K562 (cell line): ENCODE measurements at regions not wholly inside any gene's neighbourhood (a gene's known extent, or its start where the extent isn't known, plus 50 kb on each side); places are given as distances from the start of the nearest gene placed in this dataset.

Experiments used
- ATAC-seq: fragments of 200-7000 bp; cut with Tn5 transposase; 3 replicates; pipeline ENCODE4 v1.9.1; 2020; ENCODE audit warnings: moderate library complexity
- BruUV-seq: library from RNA; stranded (reverse); fragments of 400-500 nt; replicated peaks from 2 replicates; lab custom pipeline; 2021; lab: Mats Ljungman, UMichigan
- CTCF ChIA-PET: fragments of 300-600 bp; formaldehyde crosslinking; extraction: SDS; loops from one replicate; lab custom pipeline; 2021; ENCODE audit warnings: low intra/inter-chr PET ratio; lab: Yijun Ruan, JAX
- POLR2A ChIA-PET: fragments of 300-600, 350-650 bp; sonication (Branson Sonifier 250); formaldehyde crosslinking; extraction: SDS; loops from one replicate; lab custom pipeline; 2021; ENCODE audit warnings: antibody characterized with exemption, inconsistent platforms; lab: Yijun Ruan, JAX
- DNase-seq, 4 experiments: peaks; one replicate each; pipeline versions ENCODE4 v3.0.0 to v3.0.0-alpha.2; 2011 to 2018; ENCODE audit warnings: low spot score in 3 of 4, mixed read lengths in 3 of 4; ENCODE audit errors: extremely low read depth in 1 of 4
- FAIRE-seq: peaks from 2 replicates; lab custom pipeline; 2011; peaks lifted over from hg19 to GRCh38; lab: Jason Lieb, UNC
- H2AFZ ChIP-seq: 2 replicates; pipeline ENCODE4 v1.6.0; 2011; ENCODE audit warnings: low read depth, low read length, control low read depth, inconsistent platforms
- H3K27ac ChIP-seq: fragments of 200-600 bp; 3 replicates; pipeline ENCODE4 v1.8.0; 2011; ENCODE audit warnings: low read depth, mild to moderate bottlenecking, control low read depth, inconsistent platforms, low read length, moderate library complexity, mixed read lengths; ENCODE audit errors: extremely low read depth
- H3K27me3 ChIP-seq, 2 experiments: fragments of 300-600 bp in 1 of 2; 2 replicates in 1 of 2; 3 replicates in 1 of 2; pipeline versions ENCODE4 v1.6.0 to v1.8.0; 2011; ENCODE audit warnings: inconsistent platforms in 2 of 2, low read length in 2 of 2, mild to moderate bottlenecking in 1 of 2, mixed read lengths in 1 of 2, moderate library complexity in 1 of 2; ENCODE audit not compliant: control insufficient read depth in 2 of 2, insufficient read depth in 2 of 2
- H3K36me3 ChIP-seq: fragments of 300-600 bp; 3 replicates; pipeline ENCODE4 v1.8.0; 2011; ENCODE audit warnings: mild to moderate bottlenecking, low read length, inconsistent platforms; ENCODE audit not compliant: control insufficient read depth, insufficient read depth
- H3K4me1 ChIP-seq, 2 experiments: fragments of 200-600 bp in 1 of 2; replicated peaks in 1 of 2; 2 replicates in 1 of 2; 3 replicates in 1 of 2; pipeline versions ENCODE4 v1.5.1 to v1.8.0; 2011; ENCODE audit warnings: inconsistent platforms in 2 of 2, low read length in 2 of 2, mild to moderate bottlenecking in 1 of 2, mixed read lengths in 1 of 2, moderate library complexity in 1 of 2; ENCODE audit not compliant: control insufficient read depth in 2 of 2, insufficient read depth in 2 of 2
- H3K4me2 ChIP-seq: 2 replicates; pipeline ENCODE4 v1.6.1; 2011; ENCODE audit warnings: low read length, control low read depth, inconsistent platforms, mixed read lengths; ENCODE audit not compliant: insufficient read depth
- H3K4me3 ChIP-seq: fragments of 200-600 bp; sonication (generic), shearing (Covaris generic); 2 replicates; pipeline ENCODE4 v1.5.1; 2016; ENCODE audit warnings: control low read depth, inconsistent platforms
- H3K79me2 ChIP-seq: fragments of 200-600 bp; 3 replicates; pipeline ENCODE4 v1.8.0; 2011; ENCODE audit warnings: low read length, inconsistent platforms; ENCODE audit not compliant: control insufficient read depth, insufficient read depth
- H3K9ac ChIP-seq, 2 experiments: 2 replicates each; pipeline versions ENCODE4 v1.6.0 to v1.6.1; 2011; ENCODE audit warnings: low read depth in 2 of 2, low read length in 2 of 2, control low read depth in 1 of 2, inconsistent platforms in 1 of 2, mild to moderate bottlenecking in 1 of 2, mixed read lengths in 1 of 2; ENCODE audit not compliant: insufficient read depth in 1 of 2
- H3K9me1 ChIP-seq: one replicate; pipeline ENCODE4 v1.6.0; 2011; ENCODE audit warnings: inconsistent platforms, mild to moderate bottlenecking, low read length, moderate library complexity; ENCODE audit not compliant: control insufficient read depth, insufficient read depth
- H3K9me3 ChIP-seq: replicated peaks from 2 replicates; pipeline ENCODE4 v1.5.1; 2011; ENCODE audit warnings: low read depth, low read length, inconsistent platforms; ENCODE audit not compliant: control insufficient read depth, insufficient read depth
- H4K20me1 ChIP-seq: replicated peaks from 2 replicates; pipeline ENCODE4 v1.6.1; 2011; ENCODE audit warnings: low read length, inconsistent platforms, mixed read lengths; ENCODE audit not compliant: control insufficient read depth, insufficient read depth
- CEBPZ ChIP-seq: fragments of 150-350 bp; IDR thresholded peaks from 2 replicates; pipeline ENCODE4 v1.6.1; 2014; ENCODE audit warnings: low read depth, mild to moderate bottlenecking, low read length, borderline replicate concordance
- E4F1 ChIP-seq: fragments of 250-450 bp; sonication (Bioruptor Pico); IDR thresholded peaks from 2 replicates; pipeline ENCODE4 v1.5.0; 2021; ENCODE audit warnings: mild to moderate bottlenecking, borderline replicate concordance
- EP400 ChIP-seq: fragments of 450-650 bp; IDR thresholded peaks from 2 replicates; pipeline ENCODE4 v1.6.1; 2017; ENCODE audit warnings: antibody characterized with exemption, mild to moderate bottlenecking, moderate library complexity
- FOXJ3 ChIP-seq: sonication (generic); formaldehyde crosslinking; IDR thresholded peaks from 2 replicates; pipeline ENCODE4 v1.4.0; 2020; ENCODE audit warnings: mild to moderate bottlenecking, missing genetic modification reagents
- MED1 ChIP-seq: sonication (generic); formaldehyde crosslinking; IDR thresholded peaks from 2 replicates; pipeline ENCODE4 v1.8.1; 2023; ENCODE audit warnings: missing genetic modification reagents, borderline replicate concordance
- NONO ChIP-seq, 2 experiments: fragments of 200-400 bp in 1 of 2; fragments of 450-650 bp in 1 of 2; formaldehyde crosslinking in 1 of 2; IDR thresholded peaks; 2 replicates each; pipeline ENCODE4 v1.6.1; 2017; ENCODE audit warnings: low read depth in 2 of 2, mild to moderate bottlenecking in 2 of 2, moderate library complexity in 2 of 2, low read length in 1 of 2
- POLR2A ChIP-seq: fragments of 450-650 bp; conservative IDR thresholded peaks from 2 replicates; pipeline ENCODE4 v1.6.1; 2016
- TBL1XR1 ChIP-seq, 2 experiments: IDR thresholded peaks; 2 replicates each; pipeline ENCODE4 v1.6.1; 2012; ENCODE audit warnings: improper control_type of control experiment in 2 of 2, low read length in 2 of 2, mild to moderate bottlenecking in 1 of 2
- TFAM ChIP-seq: fragments of 250-450 bp; sonication (Bioruptor Pico); conservative IDR thresholded peaks from 2 replicates; pipeline ENCODE4 v1.5.0; 2021; ENCODE audit warnings: mild to moderate bottlenecking, moderate library complexity
- XRCC3 ChIP-seq: fragments of 450-650 bp; IDR thresholded peaks from 2 replicates; pipeline ENCODE4 v1.6.1; 2017; ENCODE audit warnings: mild to moderate bottlenecking, moderate library complexity
- ZHX1 ChIP-seq: fragments of 150-350 bp; conservative IDR thresholded peaks from 2 replicates; pipeline ENCODE4 v1.6.1; 2014; ENCODE audit warnings: low read length
- ZNF655 ChIP-seq: fragments of 250-450 bp; sonication (Bioruptor Pico); IDR thresholded peaks from 2 replicates; pipeline ENCODE4 v1.5.0; 2021
- WGBS: fragments of 100-300 bp; shearing (Covaris generic); methylation state at CpG from one replicate; pipeline ENCODE4 v1.1.6; 2016; ENCODE audit warnings: low coverage, mixed read lengths; ENCODE audit not compliant: insufficient coverage; ENCODE audit errors: missing lambda C conversion rate; 5-methylcytosine and 5-hydroxymethylcytosine counted together
- in situ Hi-C: fragments of 300-500 bp; cut with MboI; formaldehyde crosslinking; loops from 4 replicates; pipeline ENCODE4 v1.15.0; 2018; ENCODE audit warnings: inconsistent platforms, mixed read lengths
- intact Hi-C: fragments of 100-400 bp; cut with micrococcal nuclease; formaldehyde crosslinking; loops from 2 replicates; pipeline ENCODE4 v1.14.2; 2022

GRCh38 chr2:228701506-228701905 is 520.0 kb upstream of the SPHKAP start (continued):
- TF ChIP-seq ZHX1: no peak

- Histone ChIP-seq H3K27ac (no peak overlapping the region), H3K9ac (no peak overlapping the region), H2AFZ (no peak overlapping the region), H4K20me1 (no peaks in the 10 kb centered on the region), H3K36me3 (no peaks in the 10 kb centered on the region), H3K4me1 (no peaks in the 10 kb centered on the region), H3K27me3 (no peaks in the 10 kb centered on the region), H3K79me2 (no peaks in the 10 kb centered on the region), H3K9me1 (no peaks in the 10 kb centered on the region), H3K9me3 (no peaks in the 10 kb centered on the region), H3K4me3 (no peak overlapping the region), H3K4me2 (no peak overlapping the region)
- WGBS: 2% methylated on average over 6 of the region's 7 CpGs
- ATAC-seq (no peak), DNase-seq (no peak), FAIRE-seq (no peak)
- ChIA-PET CTCF (no interaction called here), POLR2A (no interaction called here)
- no TSS peak for BruUV-seq
- intact Hi-C loops: no loop called here
- in situ Hi-C loops: no loop called here
- TF ChIP-seq MED1 (no peak), ZNF655 (no peak), E4F1 (no peak), POLR2A (no peak), TFAM (CRISPR knock-in tag) (no peak), FOXJ3 (no peak), NONO (IDR thresholded peaks at IDR 0.05; ENCODE audit: low read depth in 2 of 2, low read length in 1 of 2) (no peak), CEBPZ (no peak), TBL1XR1 (IDR thresholded peaks at IDR 0.05; ENCODE audit: low read length in 2 of 2) (no peak), EP400 (no peak), XRCC3 (no peak)
Measured at GRCh38 chr2:228700638-228701037, 519.2 kb upstream of the SPHKAP start.
